Skeletal muscle tissue (tissue), 3 donors: ENCODE measurements at regions not wholly inside any gene's neighbourhood (a gene's known extent, or its start where the extent isn't known, plus 50 kb on each side); places are given as distances from the start of the nearest gene placed in this dataset.
"Not testable (repeated sequence)": the region's sequence is repeated elsewhere in the genome, so short reads cannot be mapped to it uniquely, and the experiment has no call there.

ENCODE experiments used
- H3K27ac ChIP-seq: one replicate; pipeline ENCODE4 v1.7.0; 2013; ENCODE audit warnings: mild to moderate bottlenecking, low read depth, low read length, inconsistent platforms
- H3K27me3 ChIP-seq, 3 donors: one replicate each; pipeline ENCODE4 v1.7.0; 2013; ENCODE audit warnings: low read length in 3 of 3; ENCODE audit not compliant: control insufficient read depth in 3 of 3, insufficient read depth in 3 of 3
- H3K36me3 ChIP-seq, 3 donors: one replicate each; pipeline ENCODE4 v1.7.0; 2013; ENCODE audit warnings: low read length in 3 of 3; ENCODE audit not compliant: control insufficient read depth in 3 of 3, insufficient read depth in 3 of 3
- H3K4me1 ChIP-seq, 3 donors: one replicate each; pipeline ENCODE4 v1.7.0; 2013; ENCODE audit warnings: low read length in 3 of 3, mild to moderate bottlenecking in 3 of 3; ENCODE audit not compliant: control insufficient read depth in 3 of 3, insufficient read depth in 3 of 3
- H3K4me3 ChIP-seq, 3 donors: one replicate each; pipeline ENCODE4 v1.7.0; 2013; ENCODE audit warnings: low read length in 3 of 3
- H3K9ac ChIP-seq, 3 donors: one replicate each; pipeline ENCODE4 v1.7.0; 2013; ENCODE audit warnings: low read length in 3 of 3, mild to moderate bottlenecking in 3 of 3, moderate library complexity in 2 of 3, low read depth in 1 of 3
- H3K9me3 ChIP-seq, 3 donors: one replicate each; pipeline ENCODE4 v1.7.0; 2013; ENCODE audit warnings: low read length in 3 of 3; ENCODE audit not compliant: control insufficient read depth in 3 of 3
- donor health status: Osteomylitis.

DNA sequence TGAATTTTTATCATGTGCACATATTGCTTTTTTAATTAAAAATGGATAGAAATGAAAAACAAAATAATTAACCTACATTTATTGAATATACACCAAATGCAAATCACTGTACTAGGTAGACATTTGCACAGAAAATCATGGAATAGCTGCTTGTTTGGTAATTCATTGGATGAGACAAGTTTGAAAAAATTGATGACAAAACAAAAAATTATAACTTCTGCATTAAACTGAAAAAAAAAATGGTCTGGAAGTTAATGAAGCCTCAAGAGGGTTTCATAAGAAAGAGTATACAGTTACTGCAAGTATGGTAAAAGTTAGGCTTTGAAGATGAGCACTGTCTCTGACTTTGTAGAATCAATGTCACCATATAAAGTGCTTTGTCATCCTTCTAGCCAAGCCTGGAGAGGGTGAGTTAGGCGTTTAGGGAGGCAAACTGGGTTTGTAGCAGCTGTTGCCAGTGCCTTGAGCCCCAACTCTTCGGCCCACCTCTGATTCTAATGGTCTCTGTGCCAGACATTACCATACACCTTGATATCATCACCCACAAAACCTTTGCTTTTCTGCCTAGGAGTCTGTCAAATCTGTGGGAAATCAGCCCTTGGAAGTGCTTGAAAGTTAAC lies 291.1 kb upstream of the CLEC14A start:
- no peak overlapping the region for H3K4me3 ChIP-seq
- no peak overlapping the region for H3K9ac ChIP-seq
- H3K27me3 ChIP-seq = no peaks in the 10 kb centered on the region
- no peaks in the 10 kb centered on the region for H3K9me3 ChIP-seq
- no peaks in the 10 kb centered on the region for H3K4me1 ChIP-seq
- no peaks in the 10 kb centered on the region for H3K36me3 ChIP-seq
- H3K27ac ChIP-seq = no peak overlapping the region

DNA sequence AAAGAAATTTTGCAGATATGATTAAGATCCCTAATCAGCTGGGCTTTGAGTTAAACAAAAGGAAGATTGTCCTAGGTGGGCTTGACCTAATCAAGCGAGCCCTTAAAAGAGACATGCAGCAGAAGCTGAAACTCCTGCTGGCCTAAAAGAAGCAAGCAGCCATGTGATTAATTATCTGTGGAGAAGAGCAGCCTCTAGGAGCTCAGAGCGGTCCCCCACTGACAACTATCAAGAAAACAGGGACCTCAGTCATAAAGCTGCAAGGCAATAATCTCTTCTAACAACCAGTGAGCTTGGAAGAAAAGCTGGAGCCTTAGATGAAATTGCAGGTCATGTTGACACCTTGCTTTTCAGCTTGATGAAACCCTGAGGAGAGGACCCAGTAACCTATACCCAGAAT lies 288.9 kb upstream of the CLEC14A start:
- H3K4me1 ChIP-seq = no peaks in the 10 kb centered on the region
- H3K36me3 ChIP-seq = no peaks in the 10 kb centered on the region
- H3K4me3 ChIP-seq = no peak overlapping the region
- H3K27ac ChIP-seq = no peak overlapping the region
- H3K9me3 ChIP-seq = no peaks in the 10 kb centered on the region
- H3K27me3 ChIP-seq = no peaks in the 10 kb centered on the region
- H3K9ac ChIP-seq = no peak overlapping the region

DNA sequence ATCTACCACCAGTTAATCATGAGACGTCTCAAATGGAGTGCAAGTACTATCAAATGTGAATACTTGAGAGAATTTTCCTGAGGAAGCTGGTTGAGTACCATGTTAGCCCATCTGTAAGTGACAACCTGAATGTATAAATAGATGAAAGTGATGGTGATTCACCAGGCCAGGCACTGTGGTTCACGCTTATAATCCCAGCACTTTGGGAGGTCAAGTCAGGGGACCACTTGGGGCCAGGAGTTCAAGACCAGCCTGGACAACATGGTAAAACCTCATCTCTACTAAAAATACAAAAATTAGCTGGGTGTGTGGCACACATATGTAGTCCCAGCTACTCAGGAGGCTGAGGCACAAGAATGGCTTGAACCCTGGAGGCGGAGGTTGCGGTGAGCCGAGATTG lies 288.0 kb upstream of the CLEC14A start:
- not testable (repeated sequence) for H3K4me3 ChIP-seq, H3K9me3 ChIP-seq, H3K27ac ChIP-seq, H3K9ac ChIP-seq, H3K36me3 ChIP-seq, H3K4me1 ChIP-seq, H3K27me3 ChIP-seq

DNA sequence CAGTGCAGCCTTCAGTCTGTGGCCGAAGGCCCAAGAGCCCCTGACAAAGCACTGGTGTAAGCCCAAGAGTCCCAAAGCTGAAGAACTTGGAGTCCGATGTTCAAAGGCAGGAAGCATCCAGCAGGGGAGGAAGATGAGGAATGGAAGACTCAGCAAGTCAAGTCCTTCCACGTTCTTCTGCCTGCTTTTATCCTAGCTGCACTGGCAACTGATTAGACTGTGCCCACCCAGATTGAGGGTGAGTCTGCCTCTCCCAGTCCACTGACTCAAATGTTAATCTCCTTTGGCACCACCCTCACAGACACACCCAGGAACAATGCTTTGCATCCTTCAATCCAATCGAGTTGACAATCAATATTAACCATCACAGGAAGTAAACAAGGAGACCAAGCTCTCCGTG lies 282.2 kb upstream of the CLEC14A start:
- not testable (repeated sequence) for H3K4me1 ChIP-seq, H3K36me3 ChIP-seq, H3K4me3 ChIP-seq, H3K9me3 ChIP-seq, H3K9ac ChIP-seq, H3K27ac ChIP-seq, H3K27me3 ChIP-seq

DNA sequence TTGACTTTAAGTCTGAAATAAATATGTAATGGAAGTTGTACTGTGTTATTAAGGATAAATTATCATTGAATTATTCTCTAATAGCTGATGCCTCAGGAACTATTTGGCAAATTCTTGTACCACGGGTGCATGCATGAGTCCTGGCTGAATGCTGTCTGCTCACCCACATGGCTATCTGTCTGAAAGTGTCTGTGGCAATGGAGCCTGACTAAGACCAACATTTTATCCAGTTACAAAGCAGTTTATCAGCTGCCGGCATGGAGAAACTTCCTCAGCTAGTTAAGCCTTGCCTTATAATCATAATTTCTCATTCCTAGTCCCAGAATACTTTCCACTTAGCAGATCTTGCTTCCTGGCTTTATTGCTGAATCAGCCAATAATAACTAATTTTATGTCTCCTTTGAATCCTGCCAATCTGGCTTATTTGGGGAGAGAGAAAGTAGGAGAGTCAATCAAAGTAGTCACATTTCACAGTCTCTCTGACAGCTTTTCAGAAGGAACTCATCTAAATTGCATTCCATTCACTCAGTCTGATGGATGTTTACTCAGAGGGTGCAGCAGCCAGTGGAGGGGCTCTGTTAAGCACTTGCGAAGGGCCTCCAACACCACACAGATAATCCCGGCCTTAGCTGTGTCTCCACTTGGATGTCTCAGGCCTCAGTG lies 280.6 kb upstream of the CLEC14A start:
- Histone ChIP-seq H3K27ac (no peak overlapping the region), H3K27me3 (no peaks in the 10 kb centered on the region), H3K9me3 (no peaks in the 10 kb centered on the region), H3K9ac (no peak overlapping the region), H3K4me1 (no peaks in the 10 kb centered on the region), H3K4me3 (no peak overlapping the region), H3K36me3 (no peaks in the 10 kb centered on the region)

DNA sequence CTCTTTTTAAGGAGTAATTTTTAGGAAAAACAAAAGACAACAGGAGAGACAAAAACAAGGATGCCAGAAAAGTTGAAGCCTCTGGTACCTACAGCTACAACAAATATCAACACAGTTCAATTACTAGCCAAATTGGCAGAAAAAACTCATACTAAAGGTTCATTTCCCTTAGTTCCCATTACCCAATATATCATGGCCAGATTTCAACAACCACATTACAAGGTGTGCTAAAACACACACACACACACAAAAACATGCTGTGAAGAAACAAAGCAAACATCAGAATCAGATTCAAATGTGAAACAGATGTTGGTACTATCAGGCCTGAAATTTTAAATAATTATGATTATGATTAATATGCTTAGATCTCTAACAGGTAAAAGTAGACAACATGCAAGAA lies 272.7 kb upstream of the CLEC14A start:
- H3K27me3 ChIP-seq = no peaks in the 10 kb centered on the region
- no peaks in the 10 kb centered on the region for H3K9me3 ChIP-seq

DNA sequence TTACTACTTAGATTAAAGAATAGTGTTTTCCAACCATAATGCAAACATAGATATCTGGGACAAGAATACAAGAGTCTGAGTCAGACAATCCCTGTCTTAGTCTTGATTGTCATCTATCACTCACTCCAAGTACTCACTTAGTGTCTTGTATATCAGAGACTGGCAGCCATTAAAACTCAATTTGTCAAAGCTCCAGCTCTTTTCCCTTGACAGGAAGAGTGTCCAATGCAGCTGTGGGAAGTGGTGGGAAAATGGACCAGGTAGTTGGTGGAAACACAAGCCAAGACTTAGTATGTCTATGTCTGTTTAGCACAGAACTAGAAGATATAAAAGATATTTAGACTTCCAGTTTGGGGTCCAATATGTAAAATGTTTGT lies 271.6 kb upstream of the CLEC14A start:
- Histone ChIP-seq H3K4me1 (no peaks in the 10 kb centered on the region), H3K27me3 (no peaks in the 10 kb centered on the region), H3K9ac (no peak overlapping the region), H3K4me3 (no peak overlapping the region), H3K36me3 (no peaks in the 10 kb centered on the region), H3K27ac (no peak overlapping the region), H3K9me3 (no peaks in the 10 kb centered on the region)

More for the DNA sequence above, 272.7 kb upstream of the CLEC14A start:
- Histone ChIP-seq H3K36me3 (no peaks in the 10 kb centered on the region), H3K4me3 (no peak overlapping the region), H3K9ac (no peak overlapping the region), H3K27ac (no peak overlapping the region), H3K4me1 (no peaks in the 10 kb centered on the region)

DNA sequence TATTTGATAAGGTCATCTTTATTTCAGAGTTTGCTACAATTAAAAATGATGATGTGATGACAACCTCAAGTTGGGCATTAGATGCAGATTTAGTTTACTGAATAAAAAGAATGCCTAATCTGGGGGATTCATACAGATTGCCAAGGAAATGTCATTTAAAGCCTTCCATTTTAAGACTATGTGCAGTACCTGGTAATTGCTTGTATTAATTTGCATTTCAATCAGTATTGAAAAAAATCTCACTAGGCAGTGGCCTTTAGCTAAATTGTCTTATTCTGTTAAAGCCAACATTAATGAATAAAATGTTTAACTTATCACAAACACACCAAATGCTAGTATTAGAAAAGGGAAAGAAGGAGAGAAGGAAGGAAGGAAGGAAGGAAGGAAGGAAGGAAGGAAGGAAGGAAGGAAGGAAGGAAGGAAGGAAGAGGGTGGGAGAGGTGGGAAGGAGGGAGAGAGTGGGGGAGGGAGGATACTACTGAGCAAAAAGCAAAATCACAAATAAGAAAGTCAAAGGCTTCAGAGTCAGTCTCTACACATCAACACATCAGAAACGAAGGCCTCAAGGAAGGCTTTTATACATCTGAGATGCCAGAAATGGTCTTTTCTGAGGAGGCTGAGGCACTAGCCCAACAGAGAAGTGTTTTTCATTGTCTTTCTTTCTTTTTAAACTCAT lies 271.1 kb upstream of the CLEC14A start:
- H3K4me3 ChIP-seq = no peak overlapping the region

DNA sequence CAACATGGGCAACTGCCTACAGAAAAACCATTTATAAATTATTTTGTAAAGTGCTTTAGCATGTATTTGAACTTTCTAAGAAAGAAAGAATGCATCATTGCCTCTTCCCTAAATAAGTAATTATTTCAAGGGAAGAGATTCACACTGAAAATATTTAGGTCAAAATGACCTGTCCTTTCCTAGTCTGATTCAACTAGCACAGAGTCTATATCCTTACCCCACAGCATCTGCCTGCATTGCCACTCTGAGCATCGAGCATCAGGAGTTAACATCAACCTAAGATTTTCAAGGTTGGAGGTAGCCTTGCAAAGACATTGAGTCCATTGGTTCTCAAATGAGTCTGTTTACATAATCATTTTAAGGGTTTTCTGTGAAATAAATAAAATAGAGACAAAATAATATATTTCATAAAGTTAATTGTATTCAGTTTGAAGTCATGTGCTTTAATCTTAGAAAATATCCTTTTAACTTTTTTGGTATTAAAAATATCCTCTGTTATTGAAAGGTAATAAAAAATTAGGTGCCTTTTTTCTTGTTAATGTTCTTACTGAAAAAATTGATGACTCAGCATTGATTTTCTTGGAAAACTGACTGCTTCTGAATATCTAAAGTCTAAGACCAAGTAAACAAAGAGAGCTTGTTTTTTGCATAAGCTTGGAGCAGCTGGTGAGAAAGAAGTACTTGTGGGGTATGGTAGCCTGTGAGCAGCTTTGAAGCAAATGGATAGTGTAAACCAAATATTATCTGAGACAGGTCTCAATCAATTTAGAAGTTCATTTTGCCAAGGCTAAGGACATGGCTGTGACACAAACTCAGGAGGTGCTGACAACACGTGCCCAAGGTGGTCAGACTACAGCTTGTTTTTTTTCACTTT lies 269.0 kb upstream of the CLEC14A start:
- Histone ChIP-seq H3K4me1 (peaks cover 0 to 3% (median 0%) of the 10 kb centered on the region in 3 donors), H3K27me3 (no peaks in the 10 kb centered on the region), H3K9me3 (no peaks in the 10 kb centered on the region), H3K9ac (no peak overlapping the region), H3K27ac (no peak overlapping the region), H3K36me3 (no peaks in the 10 kb centered on the region), H3K4me3 (no peak overlapping the region)

More for the DNA sequence above, 271.1 kb upstream of the CLEC14A start:
- Histone ChIP-seq H3K9ac (no peak overlapping the region), H3K27me3 (no peaks in the 10 kb centered on the region), H3K4me1 (peaks cover 0 to 3% (median 0%) of the 10 kb centered on the region in 3 donors), H3K27ac (no peak overlapping the region), H3K9me3 (no peaks in the 10 kb centered on the region), H3K36me3 (no peaks in the 10 kb centered on the region)

DNA sequence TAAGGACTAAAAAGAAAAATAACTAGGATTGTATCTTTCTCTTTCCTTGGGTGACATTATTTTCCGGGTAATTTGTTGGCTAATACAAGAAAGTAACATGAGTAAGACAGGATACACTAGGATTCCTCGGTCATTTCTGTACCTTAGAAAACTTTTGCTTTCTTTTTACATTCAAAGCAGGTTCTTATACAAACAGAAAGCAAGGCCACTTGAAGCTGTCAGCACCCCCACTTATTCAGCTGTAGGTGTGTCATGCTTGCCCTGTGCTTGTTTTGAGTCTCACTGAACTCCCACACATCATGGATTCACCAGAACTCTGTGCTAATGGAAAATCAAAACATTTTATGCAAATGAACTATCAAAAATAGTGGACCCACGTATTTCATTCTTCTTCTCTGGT lies 266.8 kb upstream of the CLEC14A start:
- no peak overlapping the region for H3K27ac ChIP-seq
- peaks cover 0 to 3% (median 0%) of the 10 kb centered on the region in 3 donors for H3K4me1 ChIP-seq
- H3K9me3 ChIP-seq = no peaks in the 10 kb centered on the region
- H3K27me3 ChIP-seq = no peaks in the 10 kb centered on the region
- no peaks in the 10 kb centered on the region for H3K36me3 ChIP-seq
- H3K9ac ChIP-seq = no peak overlapping the region
- no peak overlapping the region for H3K4me3 ChIP-seq
